GM21825 (cell line): ENCODE measurements at regions not wholly inside any gene's neighbourhood (a gene's known extent, or its start where the extent isn't known, plus 50 kb on each side); places are given as distances from the start of the nearest gene placed in this dataset.
"Not testable (repeated sequence)": the region's sequence is repeated elsewhere in the genome, so short reads cannot be mapped to it uniquely, and the experiment has no call there.

Source experiments
- ATAC-seq: cut with Tn5 transposase; IDR thresholded peaks from one replicate; pipeline ENCODE4 v1.9.1; 2021; ENCODE audit warnings: mild to moderate bottlenecking, moderate library complexity; ENCODE audit not compliant: unreplicated experiment

DNA sequence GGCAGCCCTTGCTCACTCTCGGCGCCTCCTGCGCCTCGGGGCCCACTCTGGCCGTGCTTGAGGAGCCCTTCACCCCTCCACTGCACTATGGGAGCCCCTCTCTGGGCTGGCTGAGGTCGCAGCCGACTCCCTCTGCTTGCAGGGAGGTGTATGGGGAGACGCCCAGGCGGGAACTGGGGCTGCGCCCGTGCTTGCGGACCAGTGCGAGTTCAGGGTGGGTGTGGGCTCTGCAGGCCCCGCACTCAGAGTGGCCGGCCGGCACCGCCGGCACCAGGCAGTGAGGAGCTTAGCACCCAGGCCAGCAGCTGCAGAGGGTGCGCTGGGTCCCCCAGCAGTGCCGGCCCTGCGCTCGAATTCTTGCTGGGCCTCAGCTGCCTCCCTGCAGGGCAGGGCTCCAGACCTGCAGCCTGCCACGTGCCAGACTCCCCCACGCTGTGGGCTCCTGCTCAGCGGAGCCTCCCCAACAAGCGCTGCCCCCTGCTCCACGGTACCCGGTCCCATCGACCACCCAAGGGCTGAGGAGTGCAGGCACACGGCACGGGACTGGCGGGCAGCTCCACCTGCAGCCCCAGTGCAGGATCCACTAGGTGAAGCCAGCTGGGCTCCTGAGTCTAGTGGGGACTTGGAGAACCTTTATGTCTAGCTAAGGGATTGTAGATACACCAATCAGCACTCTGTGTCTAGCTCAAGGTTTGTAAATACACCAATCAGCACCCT is 54.0 kb upstream of the WWC2 start:
- not testable (repeated sequence) for ATAC-seq

DNA sequence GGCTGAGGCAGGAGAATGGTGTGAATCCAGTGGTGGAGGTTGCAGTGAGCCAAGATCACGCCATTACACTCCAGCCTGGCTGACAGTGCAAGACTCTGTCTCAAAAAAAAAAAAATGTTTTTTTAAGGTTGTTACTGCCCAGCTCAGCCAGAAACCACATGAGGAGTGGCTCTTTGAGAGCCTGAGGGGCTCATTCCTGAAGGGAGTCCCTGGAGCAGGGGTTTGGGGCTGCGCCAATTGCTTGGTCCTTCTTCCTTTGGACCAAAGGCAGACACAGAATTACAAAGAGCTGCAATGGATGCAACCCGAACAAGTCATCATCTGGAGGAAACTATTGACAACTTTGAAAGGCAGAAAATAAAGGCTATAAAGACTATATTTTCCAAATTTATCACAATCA is 60.6 kb upstream of the WWC2 start:
- no peak for ATAC-seq

DNA sequence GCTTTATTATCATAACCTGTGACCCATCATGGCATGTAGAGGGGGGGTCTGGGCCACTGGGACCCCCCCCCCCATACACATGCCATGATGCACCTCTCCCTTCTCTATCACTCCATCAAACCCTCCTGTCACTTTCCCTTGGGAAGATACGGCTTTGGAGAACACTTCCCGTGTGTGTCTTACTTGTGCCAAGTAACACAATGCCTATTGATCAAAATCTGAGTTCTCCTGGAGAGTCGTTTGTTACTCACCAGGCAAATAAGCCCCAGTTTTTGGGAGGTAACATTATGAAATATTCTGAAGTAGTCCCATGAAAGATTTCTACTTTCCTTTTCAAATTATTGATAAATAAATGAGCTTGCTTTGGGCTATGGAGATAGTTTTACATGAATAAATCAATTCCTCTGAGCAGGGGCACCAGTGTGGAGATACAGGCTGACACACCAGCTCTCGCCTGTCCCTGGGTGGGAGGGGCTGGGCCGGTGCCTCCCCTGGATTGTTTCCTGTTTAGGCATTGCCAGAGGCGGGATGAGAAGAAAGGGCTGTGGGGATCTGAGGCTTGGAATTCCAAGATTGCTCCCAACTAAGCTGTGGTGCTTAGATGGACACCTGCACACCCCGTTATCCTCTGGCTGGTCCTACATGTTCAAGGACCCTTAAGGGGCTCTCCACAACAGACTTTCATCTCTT is 63.2 kb upstream of the WWC2 start:
- ATAC-seq = no peak

DNA sequence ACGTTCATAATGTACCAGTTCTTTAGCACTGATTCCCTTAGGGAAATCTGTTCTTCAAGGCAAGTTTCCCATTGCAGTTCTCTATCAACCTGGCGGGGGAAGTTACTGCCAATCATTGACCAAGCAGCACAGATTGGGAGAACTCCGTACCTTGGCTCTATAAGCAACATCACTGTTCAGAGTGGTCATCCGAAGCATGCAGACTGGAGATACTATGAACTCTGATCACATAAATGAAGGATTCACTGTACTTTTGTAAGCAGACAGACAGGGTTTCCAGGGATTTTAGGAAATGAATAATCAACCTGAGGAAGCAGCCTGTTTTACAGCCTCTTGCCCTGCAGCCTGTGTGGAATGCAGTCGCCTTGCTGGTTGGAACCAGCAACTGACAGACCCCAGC is 63.8 kb upstream of the WWC2 start:
- no peak for ATAC-seq

DNA sequence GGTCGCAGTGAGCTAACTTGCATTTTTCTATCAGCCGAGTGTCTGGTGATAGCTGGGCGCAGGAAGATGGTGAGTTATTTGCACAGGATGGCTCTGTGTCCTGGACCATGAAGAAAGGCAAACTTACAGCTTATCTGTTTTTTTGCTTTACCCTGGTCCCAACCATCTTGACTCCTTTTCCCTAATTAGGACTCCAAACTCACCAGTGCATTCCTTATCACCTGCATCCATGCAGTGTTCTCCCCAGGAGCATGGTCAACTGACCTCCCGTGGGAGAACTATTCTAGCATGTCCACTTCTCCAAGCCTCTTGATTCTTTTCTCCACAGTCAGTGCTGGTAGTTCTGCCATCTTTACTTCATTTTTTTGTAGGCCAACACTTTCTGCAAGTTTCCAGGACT is 68.2 kb upstream of the WWC2 start:
- no peak for ATAC-seq

DNA sequence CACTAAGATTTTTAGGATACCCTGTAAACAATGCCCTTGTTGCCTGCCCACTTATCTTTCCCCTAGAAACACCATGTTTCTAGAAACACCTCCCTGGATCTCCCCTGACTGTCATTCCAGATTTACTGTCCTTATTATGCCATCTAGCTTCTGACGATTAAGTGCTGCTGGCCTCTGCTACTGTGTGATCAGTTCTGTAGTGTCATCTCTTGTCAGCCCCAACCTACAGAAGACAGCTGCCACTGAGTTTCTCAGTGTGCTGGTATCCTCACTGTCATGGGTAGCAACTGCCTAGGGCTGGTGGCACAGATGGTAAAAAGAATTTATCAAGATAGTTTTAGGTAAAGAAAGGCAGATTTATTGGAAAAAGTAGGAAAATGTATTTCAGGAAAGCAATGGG is 68.7 kb upstream of the WWC2 start:
- ATAC-seq = no peak

DNA sequence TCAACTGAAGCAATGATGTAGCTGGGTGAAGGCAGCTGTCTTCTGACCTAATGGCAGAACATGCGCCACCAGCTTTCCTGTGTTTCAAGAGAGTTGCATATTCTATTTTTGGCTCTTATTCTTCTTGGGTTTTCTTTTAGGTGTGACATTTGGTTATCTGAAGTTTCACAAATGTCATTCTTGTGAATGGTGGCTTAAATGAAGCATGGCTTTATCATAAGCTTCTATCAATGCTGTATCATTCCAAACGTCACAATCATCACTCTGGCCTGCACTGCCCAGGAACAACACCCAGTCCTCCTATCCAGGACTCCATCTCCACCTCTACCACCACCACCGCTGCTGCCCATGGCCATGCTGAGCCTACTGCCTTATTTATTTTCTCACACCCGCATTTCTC is 69.7 kb upstream of the WWC2 start:
- ATAC-seq = no peak

DNA sequence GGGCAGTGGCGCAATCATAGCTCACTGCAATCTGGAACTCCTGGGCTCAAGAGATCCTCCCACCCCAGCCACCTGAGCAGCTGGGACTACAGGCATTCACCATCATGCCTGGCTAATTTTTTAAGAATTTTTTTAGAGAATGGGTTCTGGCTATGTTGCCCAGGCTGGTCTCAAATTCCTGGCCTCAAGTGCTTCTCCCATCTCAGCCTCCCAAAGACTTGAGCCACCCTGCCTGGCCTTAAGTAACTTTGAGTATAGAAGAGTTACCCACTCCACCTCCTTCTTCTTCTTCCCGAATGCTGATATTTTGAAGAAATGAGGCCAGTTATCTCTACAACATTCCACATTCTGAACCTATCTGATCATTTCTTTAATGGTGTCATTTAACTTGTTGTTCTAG is 72.4 kb upstream of the WWC2 start:
- no peak for ATAC-seq

DNA sequence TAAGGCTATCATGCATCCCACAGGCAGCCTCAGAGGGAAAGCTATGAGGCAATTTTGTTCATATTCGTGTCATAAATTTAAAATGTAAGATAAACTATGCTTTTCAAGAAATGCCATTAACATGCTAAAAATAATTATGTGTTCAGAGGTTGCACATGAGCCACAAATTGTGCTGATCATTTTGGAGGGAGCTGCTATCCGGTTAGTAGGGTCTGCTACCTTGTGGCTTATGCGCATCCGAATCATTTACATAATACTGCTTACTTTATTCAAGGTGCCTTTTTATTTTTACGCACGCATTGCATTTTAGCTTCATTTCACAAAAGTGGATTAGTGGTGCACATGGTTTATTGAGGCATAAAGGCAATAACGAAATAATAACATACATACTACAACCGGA is 76.4 kb upstream of the WWC2 start:
- no peak for ATAC-seq

DNA sequence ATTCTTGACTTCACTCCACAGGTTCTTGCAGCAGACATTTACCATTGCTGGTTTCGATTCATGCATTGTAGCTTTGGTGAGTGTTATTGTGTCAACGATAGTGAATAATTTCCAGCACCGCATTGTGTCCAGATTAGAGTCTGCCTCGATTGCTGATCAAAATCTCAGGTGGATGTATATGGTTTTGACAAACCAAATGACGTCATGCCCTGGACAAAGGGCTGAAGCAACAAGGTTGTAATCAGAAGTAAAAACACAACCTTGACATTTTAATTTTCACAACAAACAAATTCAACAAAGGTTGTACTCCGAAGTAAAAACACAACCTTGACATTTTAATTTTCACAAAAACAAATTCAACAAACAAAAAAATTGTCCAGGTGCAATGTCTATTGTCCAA is 81.1 kb upstream of the WWC2 start:
- no peak for ATAC-seq

DNA sequence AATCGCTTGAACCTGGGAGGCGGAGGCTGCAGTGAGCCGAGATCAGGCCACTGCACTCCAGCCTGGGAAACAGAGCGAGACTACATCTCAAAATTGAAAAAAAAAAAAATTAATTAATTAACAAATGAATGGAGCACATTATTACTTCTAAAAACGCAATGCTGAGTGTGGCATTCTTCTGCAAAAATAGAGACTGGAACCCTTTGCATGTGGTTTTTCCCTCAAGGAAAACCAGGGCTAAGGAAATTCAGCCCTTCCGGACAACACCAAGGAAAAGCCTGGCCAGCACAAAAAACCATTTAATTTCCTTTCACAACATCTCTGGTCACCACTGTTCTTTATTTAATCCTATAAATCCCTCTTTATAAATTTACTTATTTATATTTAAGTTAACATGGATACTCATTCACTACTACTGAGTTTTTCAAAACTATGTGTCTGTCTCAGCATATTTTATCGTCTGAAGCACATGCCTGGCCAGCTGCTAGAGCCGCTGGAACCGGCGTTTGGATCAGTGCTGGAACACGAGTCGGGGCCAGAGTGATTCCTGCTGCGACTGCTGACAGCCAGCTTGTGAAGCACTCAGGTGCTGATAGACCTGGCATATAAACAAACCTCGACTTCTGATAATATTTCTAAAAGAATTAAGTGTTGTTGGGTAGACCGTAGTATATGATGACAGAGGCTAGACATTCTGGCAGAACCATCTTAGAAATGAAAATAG is 84.5 kb upstream of the WWC2 start:
- ATAC-seq = no peak

DNA sequence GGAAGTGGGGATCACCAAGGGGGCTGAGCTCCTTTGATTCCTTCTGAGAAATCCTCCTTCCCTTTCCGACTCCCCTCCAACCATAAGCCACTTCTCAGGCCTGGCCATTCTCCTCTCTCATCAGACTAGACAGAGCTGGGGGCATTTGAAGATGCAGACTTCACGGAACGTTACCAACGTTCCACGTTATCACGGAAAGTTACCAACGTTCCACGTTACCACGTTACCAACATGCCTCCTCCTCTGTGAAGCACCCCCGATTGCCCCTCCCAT is 85.4 kb upstream of the WWC2 start:
- ATAC-seq = no peak

DNA sequence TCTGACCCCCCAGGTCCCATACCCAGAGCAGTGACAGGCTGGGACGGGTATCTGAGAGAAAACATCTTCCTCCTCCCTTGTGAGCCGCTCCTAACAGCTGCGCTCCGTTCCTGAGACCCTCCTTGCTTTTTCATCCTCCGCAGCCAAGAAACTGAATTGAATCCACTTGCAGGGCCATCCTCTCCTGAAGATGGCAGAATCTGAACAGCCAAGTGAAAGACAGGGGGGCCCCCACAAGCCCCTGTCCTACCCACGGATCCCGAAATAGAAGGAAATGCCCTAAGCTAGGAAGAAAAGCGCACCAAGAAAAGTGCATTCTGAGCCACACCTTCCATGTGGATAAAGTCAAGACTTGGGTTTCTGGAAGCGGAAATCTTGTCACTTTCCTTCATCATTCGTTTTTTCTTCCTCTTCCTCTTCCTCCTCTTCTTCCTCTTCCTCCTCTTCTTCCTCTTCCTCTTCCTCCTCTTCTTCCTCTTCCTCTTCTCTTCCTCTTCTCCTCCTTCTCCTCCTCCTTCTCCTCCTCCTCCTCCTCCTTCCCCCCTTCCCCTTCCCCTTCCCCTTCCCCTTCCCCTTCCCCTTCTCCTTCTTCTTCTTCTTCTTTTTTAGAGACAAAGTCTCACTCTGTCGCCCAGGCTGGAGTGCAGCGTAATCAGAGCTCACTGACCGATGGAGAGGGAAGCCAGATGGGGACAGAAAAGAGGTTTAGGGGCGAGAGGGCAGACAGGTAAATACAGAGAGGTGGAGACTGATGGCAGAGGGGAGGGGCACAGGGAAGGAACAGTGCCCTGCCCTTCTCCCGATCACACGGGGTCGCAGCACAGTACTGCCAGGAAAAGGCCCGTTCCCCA is 86.0 kb upstream of the WWC2 start:
- ATAC-seq = no peak

DNA sequence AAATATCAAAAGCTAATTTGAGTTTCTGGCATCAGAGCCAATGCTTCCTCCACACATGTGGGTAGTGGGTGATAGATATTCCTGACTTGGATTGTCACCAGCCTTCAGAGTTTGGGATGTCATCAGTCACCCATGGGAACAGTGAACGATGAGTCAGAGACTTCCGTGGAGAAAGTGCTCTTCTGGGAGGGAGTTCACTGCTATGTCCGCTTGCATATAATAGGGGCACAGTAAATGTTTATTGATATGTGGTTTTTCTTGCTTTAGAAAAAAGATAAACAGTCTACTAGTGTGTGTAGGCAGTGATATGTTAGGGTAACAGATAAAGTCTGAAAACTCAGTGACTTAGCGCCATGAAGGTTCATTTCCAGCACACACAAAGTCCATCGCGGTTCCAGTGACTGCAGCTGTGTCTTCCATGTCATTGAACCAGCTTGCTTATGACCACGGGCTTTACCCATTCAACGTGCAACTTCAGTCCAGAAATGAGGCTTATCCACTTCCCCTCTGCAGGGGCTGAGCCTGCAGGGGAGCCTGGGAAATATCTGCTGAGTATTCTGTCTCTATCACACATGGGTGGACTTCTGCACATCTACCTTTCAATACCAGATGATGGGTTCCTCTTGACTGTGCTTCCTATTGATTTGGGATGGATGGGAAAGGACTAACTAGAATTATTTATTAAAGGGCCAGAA is 87.7 kb upstream of the WWC2 start:
- ATAC-seq = no peak

DNA sequence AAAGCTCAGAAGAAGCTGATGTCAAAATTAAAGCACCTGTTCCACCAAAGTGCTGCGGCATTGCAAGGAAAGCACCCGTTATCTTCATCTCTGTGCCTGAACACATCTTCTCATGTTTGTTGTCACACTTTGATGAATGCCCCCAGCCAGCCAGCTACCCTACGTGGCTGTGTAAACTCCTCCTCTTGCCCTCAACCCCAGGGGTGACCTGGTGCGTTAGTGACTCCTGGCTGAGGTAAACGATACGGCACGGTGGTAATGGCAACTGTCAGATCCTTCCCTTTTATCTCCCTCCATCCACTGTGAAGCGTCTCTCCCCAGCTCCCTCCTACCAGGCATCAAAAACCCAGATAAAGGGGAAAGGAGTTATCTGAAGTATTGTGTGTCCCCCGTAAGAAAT is 90.6 kb upstream of the WWC2 start:
- no peak for ATAC-seq

DNA sequence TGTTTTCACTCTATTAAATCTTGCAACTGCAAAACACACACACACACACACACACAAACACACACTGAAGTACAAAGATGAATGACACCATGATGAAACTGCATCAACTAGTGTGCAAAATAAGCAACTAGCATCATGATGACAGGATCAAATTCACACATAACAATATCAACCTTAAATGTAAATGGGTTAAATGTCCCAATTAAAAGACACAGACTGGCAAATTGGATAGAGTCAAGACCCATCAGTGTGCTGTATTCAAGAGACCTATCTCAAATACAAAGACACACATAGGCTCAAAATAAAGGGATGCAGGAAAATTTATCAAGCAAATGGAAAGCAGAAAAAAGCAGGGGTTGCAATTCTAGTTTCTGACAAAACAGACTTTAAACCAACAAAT is 87.2 kb upstream of the DCTD start:
- not testable (repeated sequence) for ATAC-seq

DNA sequence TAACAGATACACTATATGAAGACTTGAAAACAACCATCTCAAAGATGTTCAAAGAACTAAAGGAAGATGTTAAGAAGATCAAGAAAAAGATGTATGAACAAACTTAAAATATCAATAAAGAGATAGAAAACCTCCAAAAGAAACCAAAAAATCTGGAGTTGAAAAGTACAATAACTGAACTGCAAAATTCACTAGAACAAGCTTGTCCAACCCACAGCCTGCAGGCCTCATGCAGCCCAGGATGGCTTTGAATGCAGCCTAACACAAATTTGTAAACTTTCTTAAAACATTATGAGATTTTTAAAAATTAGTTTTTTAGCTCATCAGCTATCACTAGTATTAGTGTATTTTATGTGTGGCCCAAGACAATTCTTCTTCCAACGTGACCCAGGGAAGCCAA is 77.0 kb upstream of the DCTD start:
- ATAC-seq = no peak

DNA sequence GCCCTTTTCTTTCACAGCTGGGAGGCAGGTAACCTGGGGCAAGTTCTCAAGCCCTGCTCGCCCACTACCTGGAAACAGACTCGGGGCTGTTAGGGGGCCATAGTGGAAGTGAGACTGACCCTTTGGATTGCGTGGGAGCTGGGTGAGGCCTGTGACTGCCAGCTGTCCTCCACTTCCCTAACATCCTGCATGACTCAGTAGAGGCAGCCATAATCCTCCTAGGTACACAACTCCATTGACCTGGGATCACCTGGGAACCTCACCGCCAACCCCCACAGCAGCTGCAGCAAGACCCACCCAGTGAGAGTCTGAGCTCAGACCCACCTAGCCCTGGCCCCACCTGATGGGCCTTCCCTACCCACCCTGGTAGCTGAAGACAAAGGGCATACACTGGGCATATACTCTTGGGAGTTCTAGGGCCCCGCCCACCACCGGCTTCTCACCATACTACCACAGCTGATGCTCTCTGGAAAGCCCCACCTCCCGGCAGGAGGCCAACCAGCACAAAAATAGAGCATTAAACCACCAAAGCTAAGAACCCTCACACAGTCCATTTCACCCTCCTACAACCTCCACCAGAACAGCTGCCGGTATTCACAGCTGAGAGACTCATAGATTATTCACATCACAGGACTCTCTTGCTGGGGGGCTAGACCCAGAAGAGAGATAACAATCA is 61.1 kb upstream of the DCTD start:
- ATAC-seq = peak; percentile 59

DNA sequence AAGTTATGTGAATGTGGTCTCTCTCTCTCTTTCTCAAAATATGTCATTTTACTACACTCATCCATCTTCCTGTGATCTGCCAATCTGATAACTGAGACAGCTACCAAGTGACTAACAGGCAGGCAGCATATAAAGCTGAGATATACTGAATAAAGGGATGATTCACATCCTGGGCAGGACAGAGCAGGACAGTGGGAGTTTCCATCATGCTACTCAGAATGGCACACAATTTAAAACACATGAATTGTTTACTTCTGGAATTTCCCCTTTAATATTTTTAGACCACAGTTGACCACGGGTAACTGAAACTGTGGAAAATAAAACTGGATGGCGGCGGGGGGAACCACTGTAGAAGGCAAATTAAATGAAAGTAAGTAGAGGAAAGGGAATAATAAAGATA is 58.6 kb upstream of the DCTD start:
- ATAC-seq = peak; percentile 74

DNA sequence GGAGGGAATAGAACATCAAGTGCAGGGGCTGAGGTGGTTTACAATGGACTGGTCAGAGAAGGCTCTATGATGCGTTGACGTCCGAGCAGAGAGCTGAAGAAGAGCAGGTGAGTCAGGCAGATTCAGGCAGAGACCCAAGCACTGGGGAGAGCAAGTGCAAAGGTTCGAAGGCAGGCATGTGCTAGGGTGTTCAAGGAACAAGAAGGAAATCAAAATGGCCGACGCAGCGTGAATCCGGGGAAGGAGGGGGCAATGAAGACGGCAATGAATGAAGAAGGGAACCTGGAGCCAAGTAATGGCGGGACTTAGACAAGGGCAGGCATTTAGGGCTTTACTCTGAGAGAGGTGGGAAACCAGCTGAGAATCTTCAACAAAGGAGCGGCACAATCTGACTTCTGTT is 56.8 kb upstream of the DCTD start:
- no peak for ATAC-seq
